NCI-H1105 treated with DMSO at 0.1 percent for 48 hours (cell line): ENCODE measurements at regions not wholly inside any gene's neighbourhood (a gene's known extent, or its start where the extent isn't known, plus 50 kb on each side); places are given as distances from the start of the nearest gene placed in this dataset.
"Not testable (repeated sequence)": the region's sequence is repeated elsewhere in the genome, so short reads cannot be mapped to it uniquely, and the experiment has no call there.

Source experiments
- DNase-seq: peaks from one replicate; lab custom pipeline; 2025; lab: John Stamatoyannopoulos, UW

- no peak for DNase-seq
These were observed 291.2 kb downstream of the HGF start for GRCh38 chr7:81478664-81479063.

GRCh38 chr7:81478201-81478600, 291.6 kb downstream of the HGF start:
- not testable (repeated sequence) for DNase-seq

GRCh38 chr7:81473236-81473635, 296.6 kb downstream of the HGF start:
- no peak for DNase-seq

- DNase-seq: peak; percentile 34
These were observed 299.0 kb downstream of the HGF start for GRCh38 chr7:81470724-81471379.

GRCh38 chr7:81469869-81470723, 299.8 kb downstream of the HGF start:
- peak; percentile 68 for DNase-seq

GRCh38 chr7:81469153-81469868, 300.5 kb downstream of the HGF start:
- no peak for DNase-seq

- no peak for DNase-seq
These were observed 301.3 kb downstream of the HGF start for GRCh38 chr7:81468526-81468925.

GRCh38 chr7:81467964-81468363, 301.9 kb downstream of the HGF start:
- no peak for DNase-seq

GRCh38 chr7:81462672-81463071, 307.2 kb downstream of the HGF start:
- DNase-seq: no peak

- no peak for DNase-seq
These were observed 309.4 kb downstream of the HGF start for GRCh38 chr7:81460250-81461045.

- DNase-seq: no peak
These were observed 310.4 kb downstream of the HGF start for GRCh38 chr7:81459485-81459884.

- DNase-seq: peak; percentile 70
These were observed 311.9 kb downstream of the HGF start for GRCh38 chr7:81457852-81458522.

GRCh38 chr7:81453770-81454169, 316.1 kb downstream of the HGF start:
- not testable (repeated sequence) for DNase-seq

GRCh38 chr7:81449105-81449504, 320.7 kb downstream of the HGF start:
- DNase-seq: no peak

GRCh38 chr7:81447351-81447952, 322.4 kb downstream of the HGF start:
- peak; percentile 57 for DNase-seq

GRCh38 chr7:81446212-81446611, 323.6 kb downstream of the HGF start:
- DNase-seq: no peak

- no peak for DNase-seq
These were observed 324.4 kb downstream of the HGF start for GRCh38 chr7:81445462-81445861.

GRCh38 chr7:81441750-81442149, 328.1 kb downstream of the HGF start:
- no peak for DNase-seq

- DNase-seq: no peak
These were observed 330.3 kb downstream of the HGF start for GRCh38 chr7:81439591-81439990.

- not testable (repeated sequence) for DNase-seq
These were observed 332.7 kb downstream of the HGF start for GRCh38 chr7:81437160-81437559.
